ENCODE measurements at regions not wholly inside any gene's neighbourhood (a gene's known extent, or its start where the extent isn't known, plus 50 kb on each side); places are given as distances from the start of the nearest gene placed in this dataset.

DNA sequence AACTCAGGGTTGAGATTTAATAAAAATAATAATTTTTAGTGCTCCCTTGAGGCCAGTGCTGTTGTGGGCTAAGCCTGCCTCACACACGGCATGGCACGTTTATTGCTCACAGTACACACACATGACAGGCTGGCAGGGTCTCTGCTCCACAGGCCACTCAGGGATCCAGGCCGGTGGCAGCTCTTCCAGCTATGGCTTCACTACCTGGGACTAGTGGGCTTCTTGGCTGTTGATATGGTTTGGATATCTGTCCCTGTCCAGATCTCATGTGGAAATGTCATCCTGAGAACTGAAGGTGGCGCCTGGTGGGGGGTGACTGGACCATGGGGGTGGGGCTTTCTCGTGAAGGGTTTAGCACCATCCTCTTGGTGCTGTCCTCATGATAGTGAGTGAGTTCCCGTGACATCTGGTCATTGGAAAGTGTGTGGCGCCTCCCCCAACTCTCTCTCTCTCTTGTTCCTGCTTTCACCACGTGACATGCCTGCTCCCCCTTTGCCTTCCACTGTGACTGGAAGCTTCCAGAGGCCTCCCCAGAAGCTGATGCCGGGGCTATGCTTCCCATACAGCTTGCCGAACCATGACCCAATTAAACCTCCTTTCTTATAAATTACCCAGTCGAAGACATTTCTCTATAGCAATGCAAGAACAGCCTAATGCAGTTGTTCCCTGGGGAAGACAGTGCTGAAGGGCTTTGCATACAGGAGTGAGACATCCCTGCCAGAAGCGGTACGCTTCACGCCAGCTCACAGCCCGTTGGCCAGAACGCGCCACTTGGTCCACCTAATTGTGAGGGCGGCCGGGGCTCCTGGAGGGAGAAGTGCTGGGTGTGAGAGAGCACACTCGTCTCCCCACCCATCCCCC, 226.9 kb upstream of the C1orf174 start:
- H3K36me3 ChIP-seq, result no peaks in the 10 kb centered on the region

DNA sequence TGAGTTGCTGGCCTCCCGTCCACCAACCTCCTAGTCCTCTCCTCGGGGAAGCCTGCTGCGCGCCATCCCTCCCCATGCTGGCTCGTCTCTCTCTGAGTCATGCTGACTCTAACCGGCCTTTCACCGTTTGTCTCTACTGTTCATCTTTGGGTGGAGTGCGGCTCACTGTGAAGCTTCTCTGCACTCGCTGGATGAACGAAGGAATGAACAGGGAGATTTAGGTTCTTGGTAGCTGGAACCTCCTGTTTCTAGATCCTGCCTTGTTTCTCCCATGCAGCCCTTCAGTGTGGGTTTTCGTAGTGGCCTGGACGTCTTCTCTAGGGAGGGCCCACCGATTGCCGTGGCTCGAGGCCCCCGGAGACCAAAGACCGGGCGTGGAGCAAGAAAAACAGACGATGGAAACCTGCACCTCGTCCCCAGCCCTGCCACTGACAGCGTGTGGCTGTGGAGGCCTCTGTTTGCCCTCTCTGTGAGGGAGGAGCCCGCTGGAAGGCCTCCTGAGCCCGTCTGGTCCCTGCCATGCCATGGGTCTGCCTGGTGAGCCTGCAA, 227.6 kb upstream of the C1orf174 start:
- intact Hi-C loops (cut with micrococcal nuclease), result no loop called here
- no peak overlapping the region for H3K27ac ChIP-seq (replicated peaks)
- DNase-seq, result no peak
- H3K4me3 ChIP-seq, result no peak overlapping the region
- no peaks in the 10 kb centered on the region for H3K4me1 ChIP-seq
- H3K36me3 ChIP-seq, result no peaks in the 10 kb centered on the region
- TF ChIP-seq, protein P1, sequence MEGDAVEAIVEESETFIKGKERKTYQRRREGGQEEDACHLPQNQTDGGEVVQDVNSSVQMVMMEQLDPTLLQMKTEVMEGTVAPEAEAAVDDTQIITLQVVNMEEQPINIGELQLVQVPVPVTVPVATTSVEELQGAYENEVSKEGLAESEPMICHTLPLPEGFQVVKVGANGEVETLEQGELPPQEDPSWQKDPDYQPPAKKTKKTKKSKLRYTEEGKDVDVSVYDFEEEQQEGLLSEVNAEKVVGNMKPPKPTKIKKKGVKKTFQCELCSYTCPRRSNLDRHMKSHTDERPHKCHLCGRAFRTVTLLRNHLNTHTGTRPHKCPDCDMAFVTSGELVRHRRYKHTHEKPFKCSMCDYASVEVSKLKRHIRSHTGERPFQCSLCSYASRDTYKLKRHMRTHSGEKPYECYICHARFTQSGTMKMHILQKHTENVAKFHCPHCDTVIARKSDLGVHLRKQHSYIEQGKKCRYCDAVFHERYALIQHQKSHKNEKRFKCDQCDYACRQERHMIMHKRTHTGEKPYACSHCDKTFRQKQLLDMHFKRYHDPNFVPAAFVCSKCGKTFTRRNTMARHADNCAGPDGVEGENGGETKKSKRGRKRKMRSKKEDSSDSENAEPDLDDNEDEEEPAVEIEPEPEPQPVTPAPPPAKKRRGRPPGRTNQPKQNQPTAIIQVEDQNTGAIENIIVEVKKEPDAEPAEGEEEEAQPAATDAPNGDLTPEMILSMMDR (IDR thresholded peaks at IDR 0.05; ENCODE audit: borderline replicate concordance), result no peak
- H3K9me3 ChIP-seq (replicated peaks), result no peaks in the 10 kb centered on the region
- H3K27me3 ChIP-seq (ENCODE audit: low read depth), result peaks cover 60% of the 10 kb centered on the region

More for the DNA sequence above, 226.9 kb upstream of the C1orf174 start:
- peaks cover 60% of the 10 kb centered on the region for H3K27me3 ChIP-seq (ENCODE audit: low read depth)
- H3K9me3 ChIP-seq (replicated peaks), result no peaks in the 10 kb centered on the region
- no peak overlapping the region for H3K27ac ChIP-seq (replicated peaks)
- intact Hi-C loops (cut with micrococcal nuclease), result no loop called here
- no peak for DNase-seq
- TF ChIP-seq, protein P1 (IDR thresholded peaks at IDR 0.05; ENCODE audit: borderline replicate concordance), result no peak
- H3K4me1 ChIP-seq, result no peaks in the 10 kb centered on the region
- H3K4me3 ChIP-seq, result no peak overlapping the region

DNA sequence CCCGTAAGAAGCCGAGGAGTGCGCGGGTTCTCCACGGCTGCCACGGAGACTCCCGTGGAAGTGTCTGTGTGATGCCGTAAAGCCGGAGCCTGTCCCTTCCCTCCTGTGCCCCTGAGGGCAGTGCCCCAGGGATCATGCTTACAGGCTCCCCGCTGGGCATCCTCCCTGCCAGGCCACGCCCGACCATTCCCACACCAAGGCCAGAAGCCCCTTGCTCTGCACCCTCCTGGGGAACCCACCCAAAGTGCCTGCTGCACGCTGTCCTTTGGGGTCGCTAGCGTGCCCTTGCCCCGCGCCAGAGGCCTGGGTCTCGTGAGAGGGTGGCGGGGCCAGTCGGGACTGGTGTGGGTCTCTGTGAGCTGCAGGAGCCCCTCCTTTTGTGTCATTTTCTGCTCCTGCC, 228.5 kb upstream of the C1orf174 start:
- Histone ChIP-seq H3K4me3 (no peak overlapping the region), H3K4me1 (no peaks in the 10 kb centered on the region), H3K27ac (replicated peaks) (no peak overlapping the region), H3K27me3 (ENCODE audit: low read depth) (peaks cover 63% of the 10 kb centered on the region), H3K36me3 (no peaks in the 10 kb centered on the region), H3K9me3 (replicated peaks) (no peaks in the 10 kb centered on the region)
- intact Hi-C loops (cut with micrococcal nuclease), result no loop called here
- no peak for DNase-seq
- TF ChIP-seq, protein P1 (IDR thresholded peaks at IDR 0.05; ENCODE audit: borderline replicate concordance), result no peak

DNA sequence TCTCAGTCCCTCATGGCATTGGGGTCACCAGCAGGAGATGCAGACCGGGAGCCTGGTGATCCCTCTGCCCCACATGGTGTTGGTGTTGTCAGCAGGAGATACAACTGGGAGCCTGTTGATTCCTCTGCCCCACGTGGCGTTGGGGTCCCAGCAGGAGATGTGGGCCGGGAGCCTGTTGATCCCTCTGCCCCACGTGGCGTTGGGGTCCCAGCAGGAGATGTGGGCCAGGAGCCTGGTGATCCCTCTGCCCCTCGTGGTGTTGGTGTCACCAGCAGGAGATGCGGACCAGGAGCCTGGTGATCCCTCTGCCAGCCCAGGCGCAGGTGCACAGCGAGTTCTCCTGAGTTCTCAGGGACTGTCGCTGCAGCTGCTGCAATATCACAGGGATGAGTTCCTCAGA, 229.6 kb upstream of the C1orf174 start:
- DNase-seq, result no peak
- Histone ChIP-seq H3K4me3 (no peak overlapping the region), H3K4me1 (no peaks in the 10 kb centered on the region), H3K9me3 (replicated peaks) (no peaks in the 10 kb centered on the region), H3K27me3 (ENCODE audit: low read depth) (peaks cover 69% of the 10 kb centered on the region), H3K36me3 (no peaks in the 10 kb centered on the region), H3K27ac (replicated peaks) (no peak overlapping the region)
- intact Hi-C loops (cut with micrococcal nuclease), result no loop called here
- TF ChIP-seq, protein P1 (IDR thresholded peaks at IDR 0.05; ENCODE audit: borderline replicate concordance), result no peak

DNA sequence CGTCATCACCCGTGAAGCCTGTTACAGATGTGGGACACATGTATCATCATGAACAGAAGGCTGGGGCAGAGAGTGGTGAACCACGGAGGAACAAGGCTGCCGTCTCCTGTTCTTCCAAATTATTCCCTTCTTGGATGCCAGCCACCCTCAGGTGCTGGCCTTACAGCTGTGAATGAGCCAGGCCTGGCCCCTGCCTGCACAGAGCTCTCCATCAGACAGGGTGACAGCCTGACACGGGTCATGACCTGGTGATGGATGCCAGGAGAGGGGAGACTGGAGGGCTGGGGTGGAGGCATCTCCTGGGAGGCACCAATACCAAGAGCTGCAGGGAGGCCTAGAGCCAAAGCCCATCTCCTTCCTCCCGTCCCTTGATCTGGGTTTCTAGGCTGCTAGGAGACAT, 230.0 kb upstream of the C1orf174 start:
- TF ChIP-seq, protein P1 (IDR thresholded peaks at IDR 0.05; ENCODE audit: borderline replicate concordance), result no peak
- Histone ChIP-seq H3K27me3 (ENCODE audit: low read depth) (peaks cover 69% of the 10 kb centered on the region), H3K4me1 (no peaks in the 10 kb centered on the region), H3K27ac (replicated peaks) (no peak overlapping the region), H3K9me3 (replicated peaks) (no peaks in the 10 kb centered on the region), H3K36me3 (no peaks in the 10 kb centered on the region), H3K4me3 (no peak overlapping the region)
- intact Hi-C loops (cut with micrococcal nuclease), result no loop called here
- no peak for DNase-seq

All from left ventricle myocardium inferior (tissue), 1 donor.